Amniotic epithelial cell (primary cell): ENCODE measurements at regions not wholly inside any gene's neighbourhood (a gene's known extent, or its start where the extent isn't known, plus 50 kb on each side); places are given as distances from the start of the nearest gene placed in this dataset.
A peak's percentile ranks its signal among the peaks of the same experiment; 100 is the strongest.
"Not testable (repeated sequence)": the region's sequence is repeated elsewhere in the genome, so short reads cannot be mapped to it uniquely, and the experiment has no call there.

Source experiments
- DNase-seq: peaks from one replicate; pipeline ENCODE4 v3.0.0-alpha.2; 2010; ENCODE audit warnings: low read depth

DNA sequence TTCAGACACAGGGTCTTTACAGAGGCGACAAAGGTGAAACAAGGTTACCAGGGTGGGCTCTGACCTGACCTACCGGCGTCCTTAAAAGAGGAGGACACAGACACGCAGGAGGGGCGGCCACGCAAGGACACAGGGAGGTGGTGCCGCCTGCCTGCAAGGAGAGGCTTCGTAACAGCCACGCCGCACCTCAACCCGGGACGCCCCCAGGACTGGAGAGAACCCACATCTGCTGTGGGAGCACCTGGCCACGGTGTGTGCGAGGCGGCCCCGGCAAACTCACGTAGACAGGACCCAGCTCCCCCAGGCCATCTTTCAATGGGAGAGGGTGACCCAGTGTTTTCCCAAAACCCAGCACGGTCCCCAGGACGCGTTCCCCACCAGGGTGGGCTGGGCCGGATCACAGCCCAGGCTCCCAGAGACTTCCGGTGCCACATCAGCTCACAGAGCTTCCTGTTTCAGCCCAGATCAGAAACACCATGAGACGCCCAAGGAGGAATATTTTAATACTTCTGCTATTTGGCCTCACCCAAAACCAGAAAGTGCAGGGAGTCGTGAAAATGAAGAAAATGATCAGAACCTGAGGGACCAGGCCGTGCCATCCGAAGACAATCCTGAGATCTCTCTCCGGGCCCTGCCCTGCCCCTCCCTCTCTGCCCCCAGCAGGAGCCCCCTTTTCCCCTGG, 5417.4 kb upstream of the TPTE start:
- not testable (repeated sequence) for DNase-seq

DNA sequence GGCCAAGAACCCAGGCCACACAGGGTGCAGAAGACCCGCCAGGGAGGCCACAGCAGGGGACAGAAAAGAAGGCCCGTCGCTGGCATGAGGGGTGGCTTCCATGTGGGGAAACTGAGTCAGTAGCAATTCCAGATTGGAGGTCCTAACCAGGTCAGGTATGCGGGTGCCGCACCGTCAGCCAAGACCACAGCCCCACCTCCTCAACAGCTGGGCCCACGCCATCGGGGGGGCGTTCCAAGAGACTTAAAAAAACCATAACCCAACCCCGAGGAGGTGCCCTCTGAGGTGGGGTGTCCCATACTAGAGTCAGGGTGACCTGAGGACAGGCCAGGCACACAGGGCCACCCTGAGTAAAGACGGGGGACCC, 5416.8 kb upstream of the TPTE start:
- DNase-seq, result not testable (repeated sequence)

DNA sequence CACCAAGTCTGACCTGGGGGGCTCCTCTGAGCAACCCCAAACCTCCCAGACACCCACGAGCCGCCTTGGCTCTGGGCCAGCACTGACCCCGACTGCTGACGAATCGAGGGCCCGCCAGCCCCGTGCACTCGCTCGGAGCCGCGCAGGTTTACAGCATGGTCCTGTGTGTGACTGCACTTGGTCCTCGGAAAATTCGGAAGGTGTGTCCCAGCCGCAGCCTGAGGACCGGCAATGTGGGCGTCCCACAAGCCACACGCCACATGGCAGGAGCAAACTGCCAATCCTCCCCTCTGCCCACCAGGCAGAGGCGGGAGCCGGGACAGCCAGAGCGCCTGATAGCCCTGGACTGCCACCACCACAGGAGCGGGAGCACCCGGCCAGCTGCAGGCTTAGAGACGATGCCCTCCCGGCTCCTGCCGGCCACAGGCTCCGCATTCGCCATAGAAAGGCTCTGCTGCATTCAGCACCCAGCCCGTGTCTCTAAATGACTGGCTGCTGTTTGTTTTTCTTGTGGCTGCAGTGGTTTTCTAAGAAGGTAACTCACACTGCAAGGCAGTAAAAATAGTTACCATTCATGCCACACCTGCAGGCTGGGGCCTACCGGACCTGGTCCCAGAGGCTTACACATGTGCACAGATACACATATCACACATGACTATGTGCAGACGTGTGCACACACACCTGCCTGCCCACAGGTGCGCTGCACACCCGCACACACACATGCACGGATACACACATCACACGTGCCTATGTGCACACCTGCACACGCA, 5415.3 kb upstream of the TPTE start:
- not testable (repeated sequence) for DNase-seq

DNA sequence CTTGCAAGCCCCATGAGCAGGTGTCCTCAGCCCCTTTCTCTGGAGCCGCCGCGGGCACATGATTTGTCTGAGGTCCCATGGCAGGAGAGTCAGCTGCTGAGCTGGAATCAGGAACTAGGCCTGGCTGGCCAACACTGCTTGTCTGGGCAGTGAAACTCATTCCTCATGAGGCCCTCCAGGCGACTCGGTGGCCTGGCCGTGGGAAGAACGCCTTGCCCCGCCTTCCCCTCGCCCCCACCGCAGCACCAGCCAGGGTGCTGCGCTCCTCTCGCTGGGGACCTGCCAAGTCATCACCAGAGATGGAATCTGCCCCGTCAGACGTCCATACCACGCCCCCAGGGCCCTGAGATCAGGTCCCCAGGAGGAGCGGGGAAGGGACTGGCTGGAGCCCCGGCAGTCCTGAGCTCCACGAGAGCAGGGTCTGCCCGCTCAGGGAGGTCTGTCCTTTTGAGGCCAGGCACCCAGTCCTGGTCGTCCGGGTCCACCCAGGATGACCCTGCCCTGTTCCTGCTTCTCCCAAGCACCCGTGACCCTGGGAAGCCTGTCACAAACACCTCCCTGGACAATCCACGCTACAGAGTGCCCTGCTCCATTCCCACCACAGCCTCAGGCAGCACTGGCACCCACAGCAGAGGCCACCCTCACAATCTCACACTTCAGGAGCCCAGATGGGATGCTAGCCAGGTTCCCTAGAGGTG, 5414.5 kb upstream of the TPTE start:
- not testable (repeated sequence) for DNase-seq

DNA sequence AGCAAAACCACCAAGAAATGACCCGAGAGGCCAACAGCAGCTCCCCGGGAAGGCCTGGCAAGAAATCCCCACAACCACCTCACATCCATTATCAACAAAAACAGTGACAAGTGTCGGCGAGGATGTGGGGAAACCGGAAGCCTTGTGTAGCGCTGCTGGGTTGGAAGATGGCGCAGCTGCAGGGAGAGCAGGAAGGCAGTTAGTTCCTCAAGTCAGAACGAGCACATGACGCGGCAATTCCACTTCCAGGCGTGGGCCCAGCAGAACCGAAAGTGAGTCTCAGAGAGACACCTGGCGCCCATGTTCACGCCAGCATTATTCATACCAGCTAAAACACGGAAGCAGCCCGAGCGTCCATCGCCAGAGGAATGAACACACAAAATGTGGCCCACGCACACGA, 5413.7 kb upstream of the TPTE start:
- not testable (repeated sequence) for DNase-seq

DNA sequence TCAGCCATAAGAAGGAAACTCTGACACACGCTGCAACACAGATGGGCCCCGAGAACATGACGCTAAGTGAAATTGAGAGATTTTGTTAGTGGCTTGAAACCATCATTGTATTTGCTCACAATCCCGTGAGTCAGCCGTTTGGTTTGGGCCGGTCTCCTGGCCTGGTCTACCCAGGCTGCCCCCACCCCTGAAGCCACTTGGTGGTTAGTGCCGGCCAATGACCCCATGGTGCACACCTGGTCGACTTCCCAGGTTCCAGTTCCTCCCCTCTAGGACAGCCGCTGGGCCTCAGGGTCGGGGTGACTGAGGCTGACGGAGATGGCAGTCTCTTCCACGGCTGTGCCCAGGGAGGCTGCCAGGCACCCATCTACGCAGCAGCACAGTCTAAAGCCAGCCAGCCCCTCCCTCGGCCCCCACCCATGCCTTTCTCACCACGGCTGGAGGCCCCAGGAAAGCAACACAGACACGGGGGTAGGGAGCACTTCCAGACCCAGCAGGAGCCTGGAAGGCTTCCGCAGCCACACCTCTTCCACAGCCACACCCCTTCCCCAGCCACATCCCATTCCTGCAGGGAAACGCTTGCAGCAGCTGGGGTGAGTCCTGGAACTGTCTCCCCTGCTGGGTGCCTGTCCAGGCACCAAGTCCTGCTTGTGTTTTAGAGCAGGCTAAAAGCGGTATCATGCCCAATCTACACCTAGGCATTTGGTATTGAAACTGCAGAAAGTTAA, 5413.2 kb upstream of the TPTE start:
- DNase-seq, result not testable (repeated sequence)

DNA sequence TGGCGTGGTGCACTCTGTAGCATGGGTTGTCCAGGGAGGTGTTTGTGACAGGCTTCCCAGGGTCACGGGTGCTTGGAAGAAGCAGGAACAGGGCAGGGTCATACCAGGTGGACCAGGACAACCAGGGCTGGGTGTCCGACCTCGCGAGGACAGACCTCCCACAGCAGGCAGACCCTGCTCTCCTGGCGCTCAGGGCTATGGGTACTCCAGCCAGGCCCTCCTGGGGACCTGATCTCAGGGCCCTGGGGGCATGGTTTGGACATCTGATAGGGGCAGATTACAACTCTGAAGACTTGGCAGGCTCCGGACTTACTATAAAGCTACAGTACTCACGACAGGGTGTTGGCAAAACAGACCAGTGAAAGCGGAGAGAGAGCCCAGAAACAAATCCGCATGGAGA, 5410.2 kb upstream of the TPTE start:
- DNase-seq, result not testable (repeated sequence)

DNA sequence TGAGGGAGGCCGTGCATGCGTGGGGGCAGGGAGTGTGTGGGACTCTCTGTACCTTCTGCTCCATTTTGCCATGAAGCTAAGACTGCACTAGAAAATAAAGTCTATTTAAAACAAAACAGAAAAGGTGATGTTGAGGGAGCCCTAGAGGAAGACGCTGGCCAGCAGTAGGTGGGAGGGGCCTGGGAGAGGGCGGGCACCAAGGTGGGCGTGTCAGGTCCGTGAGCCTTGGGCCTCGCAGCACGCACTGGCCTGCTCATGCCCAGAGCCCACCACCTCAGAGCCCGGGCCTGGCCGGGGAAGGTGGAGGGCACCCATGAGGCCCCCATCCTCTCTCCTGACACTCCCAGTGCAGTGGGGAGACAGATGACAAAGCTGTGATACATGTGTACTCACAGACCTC, 5408.3 kb upstream of the TPTE start:
- DNase-seq, result not testable (repeated sequence)

DNA sequence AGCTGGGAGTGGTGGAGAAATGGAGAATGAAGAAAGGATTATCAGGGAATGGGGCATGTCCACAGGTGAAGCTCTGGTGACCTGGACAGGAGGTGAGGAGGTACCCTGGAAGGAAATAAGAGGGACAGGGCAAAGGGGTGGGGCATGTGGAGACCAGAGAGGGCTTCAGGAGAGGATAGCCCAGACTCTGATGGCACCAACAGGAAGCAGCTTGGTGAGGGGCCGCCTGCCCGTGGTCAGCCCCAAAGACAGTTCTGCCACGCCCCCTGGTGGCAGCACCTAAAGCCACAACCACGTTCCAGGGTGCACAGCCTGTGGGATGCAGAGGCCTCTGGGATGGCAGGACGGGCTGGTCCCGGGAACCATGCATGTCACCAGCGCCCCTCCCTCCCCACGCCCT, 5406.9 kb upstream of the TPTE start:
- DNase-seq, result not testable (repeated sequence)

DNA sequence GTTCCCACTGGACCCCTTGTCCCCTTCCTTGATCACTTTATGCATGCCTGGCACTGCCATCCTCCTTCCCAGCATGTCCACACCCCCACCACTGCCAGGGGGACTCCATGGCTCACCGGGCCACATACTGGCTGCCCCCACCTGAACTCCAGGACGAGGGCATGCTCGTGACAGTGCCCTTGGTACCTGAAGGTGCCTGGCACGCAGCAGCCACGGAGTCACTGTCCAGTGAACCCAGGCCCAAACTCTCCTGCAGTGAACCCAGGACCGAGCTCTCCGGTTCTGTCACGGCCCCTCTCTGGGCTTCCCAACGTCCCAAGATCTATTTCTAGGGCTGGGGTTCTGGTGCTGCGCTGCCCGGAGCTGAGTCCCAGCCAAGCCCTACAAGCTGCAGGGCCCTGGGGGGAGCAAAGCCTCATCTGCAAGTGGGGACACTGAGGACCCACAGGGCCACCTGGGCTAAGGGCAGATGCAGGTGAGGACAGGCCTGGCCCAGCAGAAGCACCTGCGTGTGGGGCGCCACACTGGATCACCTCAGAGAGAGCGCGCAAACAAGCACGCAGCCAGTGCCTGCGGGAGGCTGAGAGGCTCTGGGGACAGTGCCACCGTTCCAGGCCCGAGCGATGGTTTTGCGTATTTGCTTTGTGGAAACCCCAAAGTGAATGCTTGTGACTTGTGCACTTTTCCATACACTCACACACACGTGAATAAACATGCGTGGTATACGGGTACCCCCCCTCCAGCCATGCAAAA, 5406.3 kb upstream of the TPTE start:
- not testable (repeated sequence) for DNase-seq

DNA sequence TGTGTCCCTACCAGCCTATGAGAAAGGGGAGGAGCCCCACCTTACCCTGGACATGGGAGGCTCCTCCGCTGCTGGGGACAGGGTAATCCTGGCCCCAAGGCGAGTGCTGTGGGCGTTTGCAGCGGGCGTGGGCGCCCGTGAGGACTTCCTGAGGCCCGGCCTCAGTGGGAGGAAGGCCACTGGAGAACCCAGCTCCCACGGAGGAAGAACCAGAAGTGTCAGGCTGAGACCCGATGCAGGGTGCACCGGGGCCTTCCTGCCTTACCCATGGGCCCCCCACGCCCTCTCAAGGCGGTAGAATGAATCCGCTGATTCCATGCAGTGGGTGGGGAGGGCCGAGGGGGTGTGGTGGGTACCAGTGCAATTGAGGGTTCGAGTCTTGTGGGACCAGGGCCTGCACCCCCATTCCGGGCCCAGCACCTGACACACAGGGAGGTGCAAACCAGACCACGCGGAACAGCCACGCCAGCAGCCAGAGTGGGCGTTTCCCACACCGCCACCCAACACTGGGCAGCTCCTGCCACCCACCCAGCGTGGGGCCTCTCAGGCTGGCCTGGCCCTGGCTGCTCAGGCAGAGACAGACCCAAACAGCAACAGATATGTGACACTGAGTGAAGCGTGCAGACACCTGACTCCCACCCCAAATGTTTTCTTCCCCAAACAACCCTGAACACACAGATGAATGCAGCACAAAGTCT, 5405.6 kb upstream of the TPTE start:
- not testable (repeated sequence) for DNase-seq

DNA sequence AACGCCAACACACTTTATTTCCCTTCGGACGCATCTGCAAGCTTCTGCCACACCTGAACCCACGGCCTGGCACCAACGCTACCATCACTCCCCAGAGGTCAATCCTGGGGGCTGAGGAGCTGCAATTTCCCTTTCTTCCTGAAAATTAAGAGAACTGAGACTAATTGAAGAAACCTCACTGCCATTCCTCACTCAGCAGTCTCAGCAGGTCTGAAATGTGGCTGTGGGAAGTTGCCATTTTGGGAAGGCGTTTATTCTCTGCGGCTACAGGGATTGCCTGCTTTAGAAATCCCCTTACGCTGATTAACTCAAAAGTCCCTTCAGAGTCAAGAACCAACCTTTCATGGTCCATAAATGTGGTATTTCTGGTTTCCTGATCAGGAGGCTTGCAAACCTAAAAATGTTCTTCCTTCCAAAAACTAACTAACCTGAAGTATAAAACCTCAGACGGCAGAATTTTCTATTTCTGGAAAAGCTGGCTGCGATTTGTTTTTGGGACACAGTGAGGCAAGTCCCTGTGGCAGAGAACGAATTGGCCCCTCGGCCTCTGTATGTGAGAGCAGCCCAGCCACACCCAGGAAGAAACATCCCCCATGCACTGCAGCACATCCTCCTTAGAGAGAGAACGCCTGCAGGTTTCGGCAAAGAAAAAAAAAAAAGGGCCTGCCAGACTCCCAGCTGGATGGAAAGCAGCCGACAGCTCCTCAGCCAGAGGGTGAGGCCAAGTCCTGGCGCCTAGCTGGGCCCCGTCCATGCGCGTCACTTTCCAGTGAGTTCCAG, 5404.8 kb upstream of the TPTE start:
- DNase-seq, result not testable (repeated sequence)

DNA sequence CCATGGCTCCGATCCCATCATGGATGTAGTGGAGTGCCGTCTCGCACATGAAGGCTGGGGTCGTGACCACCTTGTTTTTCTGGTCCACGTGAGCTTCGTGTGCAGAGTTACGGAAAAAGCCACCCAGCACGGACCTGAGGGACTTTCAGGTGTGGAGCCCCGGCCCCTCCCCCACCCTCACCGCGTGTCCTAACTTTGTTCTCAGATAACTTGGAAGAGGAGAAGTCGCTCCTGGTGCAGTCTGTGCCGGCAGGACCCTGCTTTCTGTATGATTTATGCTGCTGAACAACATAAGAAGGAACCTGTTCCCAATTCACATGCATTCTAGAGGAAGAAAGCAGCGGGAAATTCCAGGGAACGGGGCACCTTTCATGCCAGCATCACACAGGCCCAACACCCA, 5404.2 kb upstream of the TPTE start:
- DNase-seq, result not testable (repeated sequence)

DNA sequence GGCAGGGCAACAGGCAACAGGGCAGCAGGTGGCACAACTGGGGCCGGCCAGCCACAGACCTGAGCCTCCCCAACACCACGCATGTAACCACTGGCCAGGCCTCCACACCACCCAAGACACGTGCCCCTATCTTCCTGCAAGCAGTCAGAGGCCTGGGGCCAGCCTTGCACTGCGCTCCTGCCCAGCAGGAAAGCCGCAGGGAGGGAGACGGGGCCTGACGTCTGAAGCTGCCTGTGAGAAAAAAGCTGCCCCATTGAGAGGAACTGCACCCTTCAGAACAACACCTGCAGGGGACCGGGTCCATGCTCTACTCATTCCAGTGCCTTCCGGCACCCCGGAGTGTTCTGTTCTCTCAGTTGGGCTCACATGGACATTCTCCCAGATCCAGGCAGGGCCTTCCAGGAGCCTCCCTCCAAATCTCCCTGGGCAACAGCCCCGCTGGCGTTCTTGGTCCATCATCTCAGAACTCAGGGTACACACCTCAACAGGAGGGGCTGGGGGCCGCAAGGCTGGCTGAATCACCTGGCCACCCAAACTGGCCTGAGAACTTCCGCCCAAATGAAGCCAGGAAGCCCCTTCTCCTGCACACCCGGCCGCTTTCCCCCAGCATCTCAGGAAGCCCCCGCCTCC, 5403.6 kb upstream of the TPTE start:
- not testable (repeated sequence) for DNase-seq

DNA sequence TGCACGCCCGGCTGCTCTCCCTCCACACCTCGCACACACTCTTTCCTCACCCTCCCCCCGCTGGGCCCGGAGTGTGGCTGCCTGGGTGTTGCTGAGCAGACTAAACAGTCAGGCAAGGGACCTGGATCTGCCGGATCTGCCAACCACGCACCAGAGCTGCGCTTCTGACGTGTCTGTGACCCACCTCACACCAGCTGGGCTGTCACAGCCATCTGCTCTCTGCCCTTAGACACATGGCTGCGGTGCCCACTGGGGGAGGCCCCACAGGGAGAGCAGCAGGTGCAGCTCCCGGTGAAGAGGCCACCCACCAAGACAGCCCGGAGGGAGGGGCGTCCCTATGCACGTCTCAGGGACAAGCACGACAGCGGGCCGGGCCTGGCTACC, 5403.1 kb upstream of the TPTE start:
- DNase-seq, result not testable (repeated sequence)

DNA sequence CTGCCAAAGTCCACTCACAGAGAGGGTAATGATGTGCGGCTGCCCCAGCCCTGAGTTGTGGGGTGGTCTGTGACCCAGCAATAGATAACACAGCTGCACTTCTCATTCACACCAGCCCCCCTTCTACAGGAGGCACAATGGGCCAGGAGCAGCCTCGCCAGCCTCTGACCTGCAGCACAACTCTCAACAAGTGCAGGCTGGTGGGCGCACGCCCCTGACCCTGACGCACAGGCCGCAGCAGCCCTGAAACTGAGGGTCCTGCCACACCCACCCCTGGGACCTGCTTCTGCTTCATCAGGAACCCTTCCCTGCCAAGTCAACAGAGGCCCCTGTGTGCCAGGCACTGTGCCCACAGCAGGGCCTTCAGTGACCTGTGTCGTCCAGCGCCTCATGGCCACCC, 5402.2 kb upstream of the TPTE start:
- DNase-seq, result not testable (repeated sequence)

DNA sequence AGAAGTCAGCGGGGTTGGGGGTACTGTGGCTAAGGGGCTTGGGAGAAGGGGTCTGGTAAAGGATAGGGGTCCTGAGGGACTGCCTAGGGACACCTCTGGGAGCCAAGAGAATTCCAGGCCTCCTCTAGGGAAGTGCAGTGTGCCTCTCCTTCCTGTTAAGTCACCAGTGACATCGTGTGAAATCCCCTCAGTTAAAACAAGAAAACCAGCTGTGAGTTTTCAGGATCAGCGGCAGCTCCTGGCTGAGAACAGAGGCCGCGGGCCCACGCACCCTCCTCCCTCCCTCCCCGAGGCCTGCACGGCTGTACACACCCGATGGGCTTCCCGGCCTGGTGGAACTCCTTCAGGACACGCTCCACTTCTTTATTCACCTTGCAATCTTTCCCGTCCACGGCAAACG, 5400.0 kb upstream of the TPTE start:
- DNase-seq, result not testable (repeated sequence)

DNA sequence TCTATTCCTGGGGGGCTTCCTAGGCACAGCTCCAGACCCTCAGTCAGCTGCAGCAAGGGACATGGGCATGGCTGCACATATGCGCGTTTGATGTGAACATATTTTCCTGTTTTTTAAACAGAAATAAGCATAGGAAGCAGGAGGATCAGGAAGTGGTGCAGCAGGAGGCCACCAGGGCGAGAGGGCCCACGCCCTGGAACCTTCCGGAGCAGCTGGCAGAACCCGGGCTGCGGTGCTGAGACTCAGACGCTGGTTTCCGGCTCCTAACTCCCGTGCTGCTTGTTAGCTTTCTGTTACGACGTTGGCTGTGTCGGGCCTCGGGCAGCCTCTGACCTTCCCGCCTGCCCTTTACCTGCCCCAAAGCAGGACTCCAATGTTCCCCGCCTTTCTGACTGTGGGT, 5399.5 kb upstream of the TPTE start:
- not testable (repeated sequence) for DNase-seq

DNA sequence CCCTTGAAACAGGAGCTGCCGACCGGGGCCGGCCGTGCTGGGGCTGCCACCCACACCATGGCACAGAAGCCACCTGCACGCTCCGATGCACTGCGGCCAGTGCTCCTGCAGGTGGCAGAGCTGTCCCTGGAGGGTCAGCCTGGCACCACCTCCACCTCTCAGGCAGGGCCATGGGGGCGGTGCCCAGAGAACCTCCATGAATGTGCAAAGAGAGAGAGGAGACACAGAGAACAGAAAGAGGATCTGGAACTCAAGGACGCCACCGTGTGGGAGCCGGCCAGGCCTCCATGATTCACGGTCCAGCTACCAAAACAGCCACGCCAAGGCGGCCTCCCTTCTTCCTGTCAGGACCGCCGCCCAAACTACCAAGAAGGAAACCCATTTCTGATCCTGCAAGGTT, 5397.7 kb upstream of the TPTE start:
- DNase-seq, result not testable (repeated sequence)

DNA sequence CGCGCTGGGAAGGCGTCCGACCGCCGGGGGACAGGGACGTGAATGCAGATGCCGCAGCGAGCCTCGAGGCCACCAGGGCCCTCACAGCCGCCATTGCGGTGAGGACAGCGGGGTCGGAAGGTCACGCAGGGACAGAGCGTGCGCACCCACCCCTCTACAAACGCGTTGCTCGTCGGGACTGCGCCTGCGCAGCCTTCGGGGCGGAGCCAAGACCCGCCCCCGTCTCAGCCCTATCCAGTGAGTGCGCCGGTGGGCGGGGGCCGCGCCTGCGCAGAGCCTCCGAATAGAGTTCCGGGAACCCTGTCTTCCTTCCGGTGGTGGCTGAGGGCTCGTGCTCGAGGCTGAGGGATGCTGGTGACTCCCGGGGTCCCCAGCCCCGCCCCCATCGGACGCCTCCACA, 5393.1 kb upstream of the TPTE start:
- DNase-seq, result peak; percentile 58
